ENCODE measurements at regions not wholly inside any gene's neighbourhood (a gene's known extent, or its start where the extent isn't known, plus 50 kb on each side); places are given as distances from the start of the nearest gene placed in this dataset.

DNA sequence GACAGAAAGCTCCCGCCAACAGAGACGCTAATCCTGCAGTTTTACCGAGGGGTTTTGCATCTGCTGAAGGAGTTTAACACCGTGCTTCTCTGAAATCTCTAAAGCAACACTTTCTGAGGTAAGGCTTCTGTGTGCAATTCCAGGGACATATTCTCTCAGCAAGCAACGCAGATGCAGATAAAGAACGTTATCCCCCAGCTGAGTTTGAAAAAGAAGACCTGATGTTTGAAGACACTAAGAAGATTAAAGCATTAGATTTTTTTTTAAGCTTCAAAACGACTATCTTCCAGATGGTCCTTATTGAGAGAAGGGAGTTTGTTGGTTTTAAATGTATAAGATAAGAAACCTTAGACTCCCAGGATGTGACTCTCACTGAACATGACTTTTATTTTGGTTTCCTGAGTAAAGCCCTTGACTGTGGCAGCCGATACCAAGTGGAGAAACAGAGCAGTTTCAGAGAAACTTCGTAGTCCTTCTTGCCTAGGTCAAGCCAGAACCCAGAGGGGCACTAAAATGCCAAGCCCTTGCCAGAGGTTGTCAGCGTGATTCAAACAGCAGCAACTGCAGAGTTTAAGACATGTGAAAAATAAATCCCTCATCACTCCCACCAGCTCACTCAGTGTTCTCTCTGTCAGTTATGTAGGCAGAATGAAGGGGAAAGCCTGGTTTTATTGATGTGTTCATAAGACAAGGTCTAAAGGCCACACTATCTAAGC is 353.3 kb upstream of the CNR1 start:
- H3K4me3 Mint-ChIP-seq, result no peak overlapping the region
- H3K9me3 Mint-ChIP-seq, result peaks cover 12% of the 10 kb centered on the region
- H3K27ac Mint-ChIP-seq, result no peak overlapping the region
- no peaks in the 10 kb centered on the region for H3K27me3 Mint-ChIP-seq (ENCODE audit: low read depth)
- peaks cover 5% of the 10 kb centered on the region for H3K4me1 Mint-ChIP-seq
- no peaks in the 10 kb centered on the region for H3K36me3 Mint-ChIP-seq
- no peak for TF ChIP-seq CTCF (IDR thresholded peaks at IDR 0.05; ENCODE audit: unreplicated experiment)
- no peak for DNase-seq (ENCODE audit: low spot score in 2 of 2, unreplicated experiment in 2 of 2)

- Mint-ChIP-seq H3K4me3 (no peak overlapping the region), H3K27me3 (ENCODE audit: low read depth) (peaks cover 2% of the 10 kb centered on the region), H3K9me3 (peaks cover 9% of the 10 kb centered on the region), H3K4me1 (peaks cover 5% of the 10 kb centered on the region), H3K36me3 (no peaks in the 10 kb centered on the region), H3K27ac (no peak overlapping the region)
- no peak for DNase-seq (ENCODE audit: low spot score in 2 of 2, unreplicated experiment in 2 of 2)
- TF ChIP-seq CTCF (IDR thresholded peaks at IDR 0.05; ENCODE audit: unreplicated experiment), result no peak
Observed at GRCh38 chr6:88517737-88518136, 351.6 kb upstream of the CNR1 start.

GRCh38 chr6:88513920-88514319 is 347.8 kb upstream of the CNR1 start:
- Mint-ChIP-seq H3K4me3 (no peak overlapping the region), H3K36me3 (no peaks in the 10 kb centered on the region), H3K4me1 (no peaks in the 10 kb centered on the region), H3K27me3 (ENCODE audit: low read depth) (peaks cover 6% of the 10 kb centered on the region), H3K27ac (no peak overlapping the region), H3K9me3 (peaks cover 4% of the 10 kb centered on the region)
- no peak for DNase-seq (ENCODE audit: low spot score in 2 of 2, unreplicated experiment in 2 of 2)
- TF ChIP-seq CTCF (IDR thresholded peaks at IDR 0.05; ENCODE audit: unreplicated experiment), result no peak

DNA sequence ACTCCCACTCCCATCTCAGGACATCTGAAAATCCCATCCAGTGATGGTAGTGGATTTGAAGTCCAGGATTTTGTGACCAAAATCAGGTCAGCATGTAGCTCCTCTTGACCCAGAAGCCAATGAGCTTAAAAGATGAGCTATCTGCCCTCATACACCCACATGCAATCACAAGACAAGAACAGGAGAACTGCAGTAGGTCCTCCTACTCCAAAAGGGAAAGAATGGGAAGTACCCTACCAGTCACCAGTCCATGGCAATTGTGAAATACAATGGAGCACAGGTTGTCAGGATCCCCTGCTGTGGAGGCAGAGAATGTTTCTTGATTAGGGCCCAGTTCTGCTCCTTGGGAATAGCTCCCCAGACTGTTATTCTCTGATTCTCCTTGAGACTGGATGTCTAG is 347.3 kb upstream of the CNR1 start:
- H3K27ac Mint-ChIP-seq, result no peak overlapping the region
- DNase-seq (ENCODE audit: low spot score in 2 of 2, unreplicated experiment in 2 of 2), result no peak
- no peaks in the 10 kb centered on the region for H3K36me3 Mint-ChIP-seq
- H3K27me3 Mint-ChIP-seq (ENCODE audit: low read depth), result peaks cover 6% of the 10 kb centered on the region
- H3K9me3 Mint-ChIP-seq, result peaks cover 4% of the 10 kb centered on the region
- no peaks in the 10 kb centered on the region for H3K4me1 Mint-ChIP-seq
- TF ChIP-seq CTCF (IDR thresholded peaks at IDR 0.05; ENCODE audit: unreplicated experiment), result no peak
- no peak overlapping the region for H3K4me3 Mint-ChIP-seq

DNA sequence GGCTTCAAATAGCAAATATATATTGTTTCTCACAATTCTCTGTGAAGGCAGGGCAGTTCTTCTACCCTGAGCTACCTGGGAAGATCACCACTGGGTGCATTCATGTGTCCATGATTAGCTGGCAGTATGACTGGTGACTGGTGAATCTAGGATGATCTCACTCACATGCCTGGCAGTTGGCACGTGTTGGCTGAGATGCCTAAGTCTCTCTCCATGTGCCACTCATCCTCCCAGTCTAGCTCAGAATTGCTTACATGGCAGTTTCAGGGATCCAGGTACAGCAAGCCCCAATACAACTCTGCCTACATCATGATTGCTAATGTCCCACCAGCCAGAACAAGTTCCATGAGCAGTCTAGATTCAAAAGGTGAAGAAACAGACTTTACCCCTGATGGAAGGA is 346.8 kb upstream of the CNR1 start:
- no peaks in the 10 kb centered on the region for H3K4me1 Mint-ChIP-seq
- no peak overlapping the region for H3K4me3 Mint-ChIP-seq
- no peaks in the 10 kb centered on the region for H3K36me3 Mint-ChIP-seq
- DNase-seq (ENCODE audit: low spot score in 2 of 2, unreplicated experiment in 2 of 2), result no peak
- no peak for TF ChIP-seq CTCF (IDR thresholded peaks at IDR 0.05; ENCODE audit: unreplicated experiment)
- peaks cover 4% of the 10 kb centered on the region for H3K9me3 Mint-ChIP-seq
- no peak overlapping the region for H3K27ac Mint-ChIP-seq
- H3K27me3 Mint-ChIP-seq (ENCODE audit: low read depth), result peaks cover 6% of the 10 kb centered on the region

- DNase-seq (ENCODE audit: low spot score in 2 of 2, unreplicated experiment in 2 of 2), result no peak
- no peak for TF ChIP-seq CTCF (IDR thresholded peaks at IDR 0.05; ENCODE audit: unreplicated experiment)
- Mint-ChIP-seq H3K9me3 (peaks cover 16% of the 10 kb centered on the region), H3K27ac (no peak overlapping the region), H3K4me1 (no peaks in the 10 kb centered on the region), H3K36me3 (peaks cover 2% of the 10 kb centered on the region), H3K4me3 (no peak overlapping the region), H3K27me3 (ENCODE audit: low read depth) (peaks cover 3% of the 10 kb centered on the region)
Observed at GRCh38 chr6:88502391-88502790, 336.2 kb upstream of the CNR1 start.

Measured in mesothelial cell of epicardium (in vitro differentiated cells).